PC-9 (cell line): ENCODE measurements at regions not wholly inside any gene's neighbourhood (a gene's known extent, or its start where the extent isn't known, plus 50 kb on each side); places are given as distances from the start of the nearest gene placed in this dataset.

ENCODE experiments used
- BruUV-seq: library from RNA; stranded (reverse); fragments of 400-500 nt; replicated peaks from 2 replicates; lab custom pipeline; 2021; lab: Mats Ljungman, UMichigan
- CTCF ChIA-PET: fragments of 300-600 bp; sonication (Branson Sonifier 250); formaldehyde crosslinking; loops from one replicate; lab custom pipeline; 2022; ENCODE audit warnings: antibody characterized with exemption; lab: Charles Lee
- POLR2A ChIA-PET: fragments of 300-600 bp; sonication (Branson Sonifier 250); formaldehyde crosslinking; loops from one replicate; lab custom pipeline; 2022; ENCODE audit warnings: antibody characterized with exemption; ENCODE audit not compliant: unreplicated experiment; lab: Charles Lee
- DNase-seq, 2 experiments: peaks; one replicate each; pipeline versions ENCODE4 v3.0.0 to v3.0.0-alpha.2; 2015 to 2022; ENCODE audit warnings: mixed read lengths in 1 of 2
- H2AFZ ChIP-seq: fragments of 200-600 bp; sonication (generic); 2 replicates; pipeline ENCODE4 v1.8.1; 2017; ENCODE audit warnings: antibody characterized with exemption
- H3F3A ChIP-seq: fragments of 200-600 bp; sonication (generic); 2 replicates; pipeline ENCODE4 v1.8.1; 2017; ENCODE audit warnings: antibody characterized with exemption, mild to moderate bottlenecking, low read depth; ENCODE audit not compliant: insufficient read depth
- H3K27ac ChIP-seq: fragments of 200-600 bp; sonication (generic); 2 replicates; pipeline ENCODE4 v1.6.1; 2016; ENCODE audit warnings: mixed run types
- H3K27me3 ChIP-seq: fragments of 200-600 bp; sonication (generic); 2 replicates; pipeline ENCODE4 v1.6.1; 2016; ENCODE audit warnings: low read depth, mixed run types; ENCODE audit not compliant: insufficient read depth
- H3K36me3 ChIP-seq: fragments of 200-600 bp; sonication (generic); 2 replicates; pipeline ENCODE4 v1.6.1; 2016; ENCODE audit warnings: low read depth, mixed run types
- H3K4me1 ChIP-seq: fragments of 200-600 bp; sonication (generic); replicated peaks from 2 replicates; pipeline ENCODE4 v1.6.1; 2016; ENCODE audit warnings: mixed run types; ENCODE audit not compliant: insufficient read depth
- H3K4me2 ChIP-seq: fragments of 200-600 bp; sonication (generic); 2 replicates; pipeline ENCODE4 v1.6.1; 2017; ENCODE audit warnings: mixed run types
- H3K4me3 ChIP-seq: fragments of 200-600 bp; sonication (generic); 2 replicates; pipeline ENCODE4 v1.6.1; 2016; ENCODE audit warnings: mixed run types
- H3K79me2 ChIP-seq: fragments of 200-600 bp; sonication (generic); 2 replicates; pipeline ENCODE4 v1.6.1; 2017; ENCODE audit warnings: low read depth, mixed run types
- H3K9me2 ChIP-seq: fragments of 200-600 bp; sonication (generic); 2 replicates; pipeline ENCODE4 v1.8.1; 2017; ENCODE audit warnings: mild to moderate bottlenecking; ENCODE audit not compliant: insufficient read depth
- H3K9me3 ChIP-seq: fragments of 200-600 bp; sonication (generic); 2 replicates; pipeline ENCODE4 v1.8.1; 2016; ENCODE audit warnings: low read depth; ENCODE audit not compliant: insufficient read depth
- H4K20me1 ChIP-seq: fragments of 200-600 bp; sonication (generic); 2 replicates; pipeline ENCODE4 v1.8.1; 2017; ENCODE audit not compliant: insufficient read depth
- EZH2 ChIP-seq: fragments of 200-600 bp; sonication (generic); IDR thresholded peaks from 2 replicates; pipeline ENCODE4 v1.8.0; 2017; ENCODE audit warnings: antibody characterized with exemption, low read depth
- intact Hi-C: fragments of 100-400 bp; cut with micrococcal nuclease; formaldehyde crosslinking; loops from one replicate; pipeline ENCODE4 v1.10.0; 2022; ENCODE audit not compliant: unreplicated experiment
- TF ChIP-seq, protein P1 (sequence below): fragments of 200-600 bp; sonication (generic); conservative IDR thresholded peaks from 2 replicates; pipeline ENCODE4 v1.6.1; 2017; ENCODE audit warnings: mixed run types, antibody characterized with exemption, mild to moderate bottlenecking, moderate library complexity

DNA sequence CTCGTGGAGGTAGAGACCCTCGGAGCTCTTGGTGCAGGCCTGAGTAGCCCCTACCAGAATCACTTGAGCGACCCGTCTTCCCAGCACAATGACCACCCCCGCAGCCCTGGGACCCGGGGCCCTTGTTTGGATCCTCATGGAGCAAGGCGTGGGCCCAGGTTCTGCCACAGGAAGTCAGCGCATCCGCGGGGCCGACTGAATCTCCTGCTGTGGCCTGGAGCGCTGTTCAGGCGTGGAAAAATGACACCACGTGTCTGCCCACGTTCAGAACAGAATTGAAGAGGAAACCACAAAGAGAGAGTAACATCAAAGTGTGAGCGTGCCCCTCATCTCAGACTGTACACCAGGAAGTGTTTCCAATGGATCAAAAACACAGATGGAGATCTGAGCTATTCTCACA is 1479.2 kb downstream of the TBC1D22A start:
- ChIA-PET POLR2A (no interaction called here), CTCF (no interaction called here)
- Histone ChIP-seq H2AFZ (no peak overlapping the region), H3K4me2 (no peak overlapping the region), H3F3A (no peaks in the 10 kb centered on the region), H3K27ac (no peak overlapping the region), H4K20me1 (0 out of 2 replicates have a peak, but pooled peaks cover 5% of the 10 kb centered on the region), H3K36me3 (no peaks in the 10 kb centered on the region), H3K9me3 (no peaks in the 10 kb centered on the region), H3K4me1 (no peaks in the 10 kb centered on the region), H3K79me2 (no peaks in the 10 kb centered on the region), H3K9me2 (no peaks in the 10 kb centered on the region), H3K4me3 (no peak overlapping the region), H3K27me3 (peaks cover 100% of the 10 kb centered on the region)
- intact Hi-C loops, result no loop called here
- no TSS peak for BruUV-seq
- TF ChIP-seq EZH2, result no peak
- TF ChIP-seq, protein P1, sequence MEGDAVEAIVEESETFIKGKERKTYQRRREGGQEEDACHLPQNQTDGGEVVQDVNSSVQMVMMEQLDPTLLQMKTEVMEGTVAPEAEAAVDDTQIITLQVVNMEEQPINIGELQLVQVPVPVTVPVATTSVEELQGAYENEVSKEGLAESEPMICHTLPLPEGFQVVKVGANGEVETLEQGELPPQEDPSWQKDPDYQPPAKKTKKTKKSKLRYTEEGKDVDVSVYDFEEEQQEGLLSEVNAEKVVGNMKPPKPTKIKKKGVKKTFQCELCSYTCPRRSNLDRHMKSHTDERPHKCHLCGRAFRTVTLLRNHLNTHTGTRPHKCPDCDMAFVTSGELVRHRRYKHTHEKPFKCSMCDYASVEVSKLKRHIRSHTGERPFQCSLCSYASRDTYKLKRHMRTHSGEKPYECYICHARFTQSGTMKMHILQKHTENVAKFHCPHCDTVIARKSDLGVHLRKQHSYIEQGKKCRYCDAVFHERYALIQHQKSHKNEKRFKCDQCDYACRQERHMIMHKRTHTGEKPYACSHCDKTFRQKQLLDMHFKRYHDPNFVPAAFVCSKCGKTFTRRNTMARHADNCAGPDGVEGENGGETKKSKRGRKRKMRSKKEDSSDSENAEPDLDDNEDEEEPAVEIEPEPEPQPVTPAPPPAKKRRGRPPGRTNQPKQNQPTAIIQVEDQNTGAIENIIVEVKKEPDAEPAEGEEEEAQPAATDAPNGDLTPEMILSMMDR, result no peak
- no peak for DNase-seq

DNA sequence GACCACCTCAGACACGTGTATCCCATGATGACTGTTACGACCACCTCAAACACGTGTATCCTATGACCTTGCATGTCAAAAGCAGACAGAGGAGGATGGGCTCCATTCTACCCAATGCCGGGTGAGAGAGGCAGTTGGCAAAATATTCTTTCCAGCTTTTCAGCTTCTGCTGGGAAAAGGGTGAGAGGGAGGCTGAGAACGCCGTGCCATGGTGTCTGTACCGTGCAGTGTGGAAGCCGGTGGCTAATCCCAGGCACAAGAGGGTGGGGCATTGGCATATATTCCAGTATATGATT is 1478.4 kb downstream of the TBC1D22A start:
- H2AFZ ChIP-seq, result no peak overlapping the region
- H3K4me1 ChIP-seq, result no peaks in the 10 kb centered on the region
- H3K9me2 ChIP-seq, result no peaks in the 10 kb centered on the region
- H3K4me2 ChIP-seq, result no peak overlapping the region
- H3K27me3 ChIP-seq, result peaks cover 97% of the 10 kb centered on the region
- H3K27ac ChIP-seq, result no peak overlapping the region
- no peaks in the 10 kb centered on the region for H3K79me2 ChIP-seq
- CTCF ChIA-PET, result no interaction called here
- BruUV-seq, result no TSS peak
- H3K4me3 ChIP-seq, result no peak overlapping the region
- 0 out of 2 replicates have a peak, but pooled peaks cover 5% of the 10 kb centered on the region for H4K20me1 ChIP-seq
- TF ChIP-seq EZH2, result no peak
- TF ChIP-seq, protein P1, result no peak
- H3K36me3 ChIP-seq, result no peaks in the 10 kb centered on the region
- no peaks in the 10 kb centered on the region for H3K9me3 ChIP-seq
- H3F3A ChIP-seq, result no peaks in the 10 kb centered on the region
- DNase-seq, result no peak
- intact Hi-C loops, result no loop called here
- POLR2A ChIA-PET, result no interaction called here

DNA sequence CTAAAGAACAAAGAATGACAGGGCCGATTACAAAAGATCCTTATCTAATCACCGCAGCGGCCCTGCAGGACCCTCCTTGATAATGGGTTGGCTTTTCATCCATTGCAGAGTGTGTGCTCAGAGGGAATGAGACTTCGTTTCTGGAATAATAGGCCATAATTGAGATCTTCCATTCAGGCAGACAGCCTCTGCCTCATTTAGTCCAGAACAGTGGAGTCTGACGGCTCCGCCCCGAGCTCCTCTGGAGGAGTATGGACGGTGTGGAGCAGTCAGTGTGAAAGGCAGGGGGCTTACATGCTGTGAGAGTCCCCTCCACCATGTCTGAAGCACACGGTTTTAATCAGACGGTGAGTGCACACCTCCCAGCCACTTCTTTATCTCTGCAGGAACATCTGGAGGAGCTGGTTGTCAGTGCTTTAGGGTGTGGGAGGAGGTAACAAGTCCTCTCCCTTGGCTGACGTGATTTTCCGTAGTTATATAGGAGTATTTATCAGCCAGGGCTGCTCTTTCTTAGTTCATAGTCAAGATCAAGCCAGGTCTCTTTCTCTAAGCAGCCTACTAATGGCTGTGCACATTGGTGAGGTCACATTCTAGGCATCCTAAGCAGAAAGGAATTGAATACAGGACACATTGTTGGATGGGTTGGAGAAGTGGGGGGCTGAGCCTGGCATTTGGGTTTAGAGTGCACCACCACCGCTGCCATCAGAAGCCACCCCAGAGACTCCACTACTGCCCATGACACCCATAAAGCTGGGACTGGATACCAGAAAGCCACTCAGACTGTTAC is 1477.9 kb downstream of the TBC1D22A start:
- H3F3A ChIP-seq, result no peaks in the 10 kb centered on the region
- BruUV-seq, result no TSS peak

More for the DNA sequence above, 1477.9 kb downstream of the TBC1D22A start:
- Histone ChIP-seq H3K4me1 (no peaks in the 10 kb centered on the region), H3K27me3 (peaks cover 97% of the 10 kb centered on the region), H3K27ac (no peak overlapping the region), H2AFZ (no peak overlapping the region), H3K79me2 (no peaks in the 10 kb centered on the region), H3K9me2 (no peaks in the 10 kb centered on the region), H3K36me3 (no peaks in the 10 kb centered on the region), H3K4me2 (no peak overlapping the region), H4K20me1 (0 out of 2 replicates have a peak, but pooled peaks cover 5% of the 10 kb centered on the region), H3K4me3 (no peak overlapping the region), H3K9me3 (no peaks in the 10 kb centered on the region)
- no peak for TF ChIP-seq EZH2
- TF ChIP-seq, protein P1, result no peak
- ChIA-PET CTCF (no interaction called here), POLR2A (no interaction called here)
- DNase-seq, result no peak
- intact Hi-C loops, result no loop called here
